ENCODE measurements at regions not wholly inside any gene's neighbourhood (a gene's known extent, or its start where the extent isn't known, plus 50 kb on each side); places are given as distances from the start of the nearest gene placed in this dataset.

DNA sequence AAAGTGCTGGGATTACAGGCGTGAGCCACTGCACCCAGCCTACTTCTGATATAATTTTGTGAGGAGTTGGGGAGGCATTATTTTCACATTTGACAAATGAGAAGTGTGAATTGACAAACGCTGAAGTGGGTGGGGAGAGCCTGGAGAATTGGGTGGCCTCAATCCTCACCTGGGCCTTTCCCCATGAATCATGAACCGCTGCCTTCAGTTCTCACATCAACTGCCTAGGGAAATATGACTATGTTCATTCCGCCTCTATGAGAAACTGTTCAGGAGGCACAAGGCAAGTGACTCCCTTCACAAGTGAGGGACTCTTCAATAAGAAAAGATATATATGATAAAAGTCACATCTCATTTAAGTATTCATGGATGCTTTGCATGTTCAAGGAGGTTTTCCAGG, 96.6 kb upstream of the RND3 start:
- Histone ChIP-seq H3K9me1 (replicated peaks; ENCODE audit: control insufficient read depth, extremely low read depth, insufficient read depth, low read length) (no peaks in the 10 kb centered on the region), H3K9me3 (replicated peaks; ENCODE audit: control insufficient read depth, insufficient read depth, low read length) (no peaks in the 10 kb centered on the region), H3K27me3 (ENCODE audit: control insufficient read depth in 2 of 2, insufficient read depth in 2 of 2, low read length in 2 of 2) (no peaks in the 10 kb centered on the region), H3K4me2 (ENCODE audit: insufficient read depth, low read length) (no peak overlapping the region), H3K27ac (ENCODE audit: insufficient read depth, low read depth, low read length) (no peak overlapping the region), H3K79me2 (ENCODE audit: control insufficient read depth, insufficient read depth, low read length) (no peaks in the 10 kb centered on the region), H3K4me1 (ENCODE audit: control insufficient read depth, extremely low read depth, insufficient read depth, low read length) (peaks cover 3% of the 10 kb centered on the region), H3K9ac (replicated peaks; ENCODE audit: extremely low read depth, insufficient read depth, low read length) (no peak overlapping the region), H4K20me1 (replicated peaks; ENCODE audit: control insufficient read depth, extremely low read depth, insufficient read depth, low read length) (no peaks in the 10 kb centered on the region), H3K36me3 (ENCODE audit: control insufficient read depth in 2 of 2, extremely low read depth in 1 of 2, insufficient read depth in 2 of 2, low read length in 2 of 2) (no peaks in the 10 kb centered on the region), H2AFZ (ENCODE audit: low read depth, low read length) (no peak overlapping the region), H3K4me3 (replicated peaks in 1 of 3; ENCODE audit: insufficient read depth in 1 of 3, low read depth in 1 of 3, low read length in 3 of 3) (no peak overlapping the region)
- DNase-seq (ENCODE audit: low read depth, low spot score) = no peak
- no peak for TF ChIP-seq EZH2 (IDR thresholded peaks at IDR 0.05; ENCODE audit: borderline replicate concordance, low read depth, low read length, severe bottlenecking)
- dilution Hi-C loops (cut with MboI; ENCODE audit: extremely low pct_ligation_motif_present, low sequenced_read_pairs) = no loop called here
- FAIRE-seq = no peak
- intact Hi-C loops (cut with micrococcal nuclease) = no loop called here
- CTCF ChIA-PET = interaction anchor here (1.1 to 1.4 kb wide), 2 partner anchors 17 to 66 kb away, joined by 4 to 6 read pairs; no protein-coding TSS in a partner anchor
- no TSS peak for BruUV-seq (replicated peaks)
- POLR2A ChIA-PET = no interaction called here

- Histone ChIP-seq H3K36me3 (ENCODE audit: control insufficient read depth in 2 of 2, extremely low read depth in 1 of 2, insufficient read depth in 2 of 2, low read length in 2 of 2) (no peaks in the 10 kb centered on the region), H3K9me3 (replicated peaks; ENCODE audit: control insufficient read depth, insufficient read depth, low read length) (no peaks in the 10 kb centered on the region), H3K27ac (ENCODE audit: insufficient read depth, low read depth, low read length) (no peak overlapping the region), H3K9ac (replicated peaks; ENCODE audit: extremely low read depth, insufficient read depth, low read length) (no peak overlapping the region), H3K27me3 (ENCODE audit: control insufficient read depth in 2 of 2, insufficient read depth in 2 of 2, low read length in 2 of 2) (no peaks in the 10 kb centered on the region), H4K20me1 (replicated peaks; ENCODE audit: control insufficient read depth, extremely low read depth, insufficient read depth, low read length) (no peaks in the 10 kb centered on the region), H3K4me3 (replicated peaks in 1 of 3; ENCODE audit: insufficient read depth in 1 of 3, low read depth in 1 of 3, low read length in 3 of 3) (no peak overlapping the region), H2AFZ (ENCODE audit: low read depth, low read length) (no peak overlapping the region), H3K9me1 (replicated peaks; ENCODE audit: control insufficient read depth, extremely low read depth, insufficient read depth, low read length) (no peaks in the 10 kb centered on the region), H3K79me2 (ENCODE audit: control insufficient read depth, insufficient read depth, low read length) (no peaks in the 10 kb centered on the region), H3K4me1 (ENCODE audit: control insufficient read depth, extremely low read depth, insufficient read depth, low read length) (peaks cover 3% of the 10 kb centered on the region), H3K4me2 (ENCODE audit: insufficient read depth, low read length) (no peak overlapping the region)
- TF ChIP-seq FOS (IDR thresholded peaks at IDR 0.05; ENCODE audit: borderline replicate concordance, insufficient read depth, low read length) (no peak), EZH2 (IDR thresholded peaks at IDR 0.05; ENCODE audit: borderline replicate concordance, low read depth, low read length, severe bottlenecking) (no peak), JUN (IDR thresholded peaks at IDR 0.05; ENCODE audit: borderline replicate concordance, insufficient read depth, insufficient read length, low read depth) (no peak), POLR2AphosphoS5 (IDR thresholded peaks at IDR 0.05; ENCODE audit: insufficient read depth, low read depth, low read length) (no peak), CTCF (IDR thresholded peaks at IDR 0.05; ENCODE audit: extremely low read depth in 1 of 2, insufficient read depth in 1 of 2, low read depth in 1 of 2, low read length in 2 of 2) (no peak), MYC (IDR thresholded peaks at IDR 0.05; ENCODE audit: low read depth, low read length) (no peak), POLR2A (IDR thresholded peaks at IDR 0.05; ENCODE audit: low read depth, low read length) (no peak), MAX (IDR thresholded peaks at IDR 0.05; ENCODE audit: insufficient read depth, insufficient read length) (no peak), GATA2 (IDR thresholded peaks at IDR 0.05; ENCODE audit: insufficient read depth, insufficient read length, low read depth, low read length) (no peak)
- BruUV-seq (replicated peaks) = no TSS peak
- DNase-seq (ENCODE audit: low read depth, low spot score) (no peak), FAIRE-seq (no peak)
- dilution Hi-C loops (cut with MboI; ENCODE audit: extremely low pct_ligation_motif_present, low sequenced_read_pairs) (no loop called here), intact Hi-C loops (cut with micrococcal nuclease) (no loop called here)
- ChIA-PET POLR2A (no interaction called here), CTCF (no interaction called here)
Measured at GRCh38 chr2:150581717-150582472, 94.4 kb upstream of the RND3 start.

Data from endothelial cell of umbilical vein (primary cell).